DOHH2 (cell line): ENCODE measurements at regions not wholly inside any gene's neighbourhood (a gene's known extent, or its start where the extent isn't known, plus 50 kb on each side); places are given as distances from the start of the nearest gene placed in this dataset.

ENCODE experiments used
- CTCF ChIP-seq: fragments of 200-600 bp; sonication (generic); IDR thresholded peaks from one replicate; pipeline ENCODE4 v1.5.1; 2014; ENCODE audit warnings: antibody characterized with exemption, mild to moderate bottlenecking, low read depth, low read length; ENCODE audit not compliant: poor library complexity, severe bottlenecking
- EZH2phosphoT487 ChIP-seq: fragments of 200-600 bp; sonication (generic); IDR thresholded peaks from 2 replicates; pipeline ENCODE4 v1.6.1; 2017; ENCODE audit warnings: borderline replicate concordance, mild to moderate bottlenecking, antibody characterized with exemption, low read length, moderate library complexity, mixed read lengths

- TF ChIP-seq CTCF (no peak), EZH2phosphoT487 (no peak)
These were observed 321.5 kb downstream of the RND3 start for GRCh38 chr2:150165988-150166312.
